HEK293 (cell line): ENCODE measurements at regions not wholly inside any gene's neighbourhood (a gene's known extent, or its start where the extent isn't known, plus 50 kb on each side); places are given as distances from the start of the nearest gene placed in this dataset.

ENCODE experiments used
- CTCF ChIA-PET: fragments of 350-600 bp; formaldehyde crosslinking; extraction: SDS; loops from one replicate; lab custom pipeline; 2021; ENCODE audit warnings: antibody characterized with exemption; lab: Yijun Ruan, JAX
- POLR2A ChIA-PET: fragments of 300-600 bp; formaldehyde crosslinking; extraction: SDS; loops from one replicate; lab custom pipeline; 2020; ENCODE audit warnings: antibody characterized with exemption, inconsistent platforms; lab: Yijun Ruan, JAX
- H3K27ac ChIP-seq: fragments of 200-500 bp; sonication (Bioruptor generic); 2 replicates; pipeline ENCODE4 v1.5.1; 2014; ENCODE audit warnings: low read depth, low read length, control low read depth, inconsistent platforms; ENCODE audit errors: extremely low read depth
- H3K36me3 ChIP-seq, 2 experiments: fragments of 200-500 bp in 1 of 2; sonication (Bioruptor generic) in 1 of 2; 1 replicate in 1 of 2; 2 replicates in 1 of 2; pipeline ENCODE4 v1.5.1; 2014 to 2017; ENCODE audit warnings: inconsistent platforms in 2 of 2, low read length in 2 of 2; ENCODE audit not compliant: control insufficient read depth in 2 of 2, insufficient read depth in 1 of 2
- H3K4me1 ChIP-seq: fragments of 200-500 bp; sonication (Bioruptor generic); 2 replicates; pipeline ENCODE4 v1.5.1; 2014; ENCODE audit warnings: mild to moderate bottlenecking, low read length, inconsistent platforms; ENCODE audit not compliant: control insufficient read depth, insufficient read depth
- H3K4me3 ChIP-seq: 2 replicates; pipeline ENCODE4 v1.5.1; 2011; ENCODE audit warnings: low read depth, mild to moderate bottlenecking, control low read depth, low read length, moderate library complexity
- H3K9me3 ChIP-seq: fragments of 200-500 bp; sonication (Bioruptor generic); 2 replicates; pipeline ENCODE4 v1.5.1; 2014; ENCODE audit warnings: low read depth, low read length, inconsistent platforms; ENCODE audit not compliant: control insufficient read depth, insufficient read depth
- BCL11B ChIP-seq: fragments of 450-650 bp; formaldehyde crosslinking; IDR thresholded peaks from 2 replicates; pipeline ENCODE4 v1.5.1; 2016; ENCODE audit warnings: low read depth, missing biosample characterization, missing genetic modification characterization
- EGR2 ChIP-seq: fragments of 450-650 bp; formaldehyde crosslinking; IDR thresholded peaks from 2 replicates; pipeline ENCODE4 v1.5.1; 2016; ENCODE audit warnings: low read depth, missing biosample characterization, missing genetic modification characterization
- FEZF1 ChIP-seq: fragments of 450-650 bp; formaldehyde crosslinking; IDR thresholded peaks from 2 replicates; pipeline ENCODE4 v1.5.1; 2016; ENCODE audit warnings: missing biosample characterization, missing genetic modification characterization
- GLIS2 ChIP-seq: fragments of 450-650 bp; formaldehyde crosslinking; IDR thresholded peaks from 2 replicates; pipeline ENCODE4 v1.5.1; 2016; ENCODE audit warnings: missing biosample characterization, missing genetic modification characterization
- HOXC10 ChIP-seq: sonication (generic); formaldehyde crosslinking; IDR thresholded peaks from 2 replicates; pipeline ENCODE4 v1.8.1; 2023; ENCODE audit warnings: mild to moderate bottlenecking, missing genetic modification reagents
- MZF1 ChIP-seq: fragments of 450-650 bp; formaldehyde crosslinking; IDR thresholded peaks from 2 replicates; pipeline ENCODE4 v1.5.1; 2017; ENCODE audit warnings: missing biosample characterization, missing genetic modification characterization, borderline replicate concordance
- SP2 ChIP-seq: fragments of 450-650 bp; formaldehyde crosslinking; IDR thresholded peaks from 2 replicates; pipeline ENCODE4 v1.5.1; 2016; ENCODE audit warnings: missing biosample characterization, missing genetic modification characterization
- SP3 ChIP-seq: fragments of 450-650 bp; formaldehyde crosslinking; IDR thresholded peaks from 2 replicates; pipeline ENCODE4 v1.5.1; 2016; ENCODE audit warnings: missing biosample characterization, missing genetic modification characterization
- TRIM28 ChIP-seq: IDR thresholded peaks from 2 replicates; pipeline ENCODE4 v1.6.1; 2011; ENCODE audit warnings: low read length, control low read depth, borderline replicate concordance
- ZBTB48 ChIP-seq: fragments of 450-650 bp; formaldehyde crosslinking; IDR thresholded peaks from 2 replicates; pipeline ENCODE4 v1.5.1; 2016; ENCODE audit warnings: missing biosample characterization, missing genetic modification characterization
- ZEB2 ChIP-seq: fragments of 450-650 bp; formaldehyde crosslinking; IDR thresholded peaks from 2 replicates; pipeline ENCODE4 v1.5.1; 2016; ENCODE audit warnings: missing biosample characterization, missing genetic modification characterization
- ZFP37 ChIP-seq: fragments of 450-650 bp; formaldehyde crosslinking; IDR thresholded peaks from 2 replicates; pipeline ENCODE4 v1.5.1; 2016; ENCODE audit warnings: missing biosample characterization, missing genetic modification characterization
- ZNF114 ChIP-seq: fragments of 450-650 bp; formaldehyde crosslinking; IDR thresholded peaks from 2 replicates; pipeline ENCODE4 v1.5.0; 2017; ENCODE audit warnings: missing biosample characterization, missing genetic modification characterization
- ZNF121 ChIP-seq: fragments of 450-650 bp; formaldehyde crosslinking; IDR thresholded peaks from 2 replicates; pipeline ENCODE4 v1.5.1; 2016; ENCODE audit warnings: missing biosample characterization, missing genetic modification characterization
- ZNF2 ChIP-seq: fragments of 450-650 bp; formaldehyde crosslinking; IDR thresholded peaks from 2 replicates; pipeline ENCODE4 v1.5.1; 2016; ENCODE audit warnings: missing biosample characterization, missing genetic modification characterization
- ZNF202 ChIP-seq: fragments of 450-650 bp; formaldehyde crosslinking; IDR thresholded peaks from 2 replicates; pipeline ENCODE4 v1.5.1; 2016; ENCODE audit warnings: missing biosample characterization, missing genetic modification characterization, borderline replicate concordance
- ZNF221 ChIP-seq: fragments of 450-650 bp; formaldehyde crosslinking; IDR thresholded peaks from 2 replicates; pipeline ENCODE4 v1.5.1; 2017; ENCODE audit warnings: missing biosample characterization, missing genetic modification characterization, borderline replicate concordance
- ZNF223 ChIP-seq: fragments of 450-650 bp; formaldehyde crosslinking; IDR thresholded peaks from 2 replicates; pipeline ENCODE4 v1.5.1; 2016; ENCODE audit warnings: missing biosample characterization, missing genetic modification characterization
- ZNF423 ChIP-seq: fragments of 450-650 bp; formaldehyde crosslinking; IDR thresholded peaks from 2 replicates; pipeline ENCODE4 v1.5.1; 2016; ENCODE audit warnings: missing biosample characterization, missing genetic modification characterization
- ZNF660 ChIP-seq: fragments of 450-650 bp; IDR thresholded peaks from 2 replicates; pipeline ENCODE4 v1.5.1; 2018; ENCODE audit warnings: missing biosample characterization, mild to moderate bottlenecking, missing genetic modification characterization
- ZNF785 ChIP-seq: fragments of 450-650 bp; formaldehyde crosslinking; IDR thresholded peaks from 2 replicates; pipeline ENCODE4 v1.5.1; 2016; ENCODE audit warnings: missing biosample characterization, missing genetic modification characterization
- ZNF830 ChIP-seq: fragments of 450-650 bp; IDR thresholded peaks from 2 replicates; pipeline ENCODE4 v1.5.0; 2018; ENCODE audit warnings: missing biosample characterization, missing genetic modification characterization, low read depth, mild to moderate bottlenecking, moderate library complexity
- ZXDB ChIP-seq: fragments of 450-650 bp; formaldehyde crosslinking; IDR thresholded peaks from 2 replicates; pipeline ENCODE4 v1.5.1; 2016; ENCODE audit warnings: missing biosample characterization, missing genetic modification characterization
- TF ChIP-seq, protein P1 (sequence below): fragments of 450-650 bp; formaldehyde crosslinking; IDR thresholded peaks from 2 replicates; pipeline ENCODE4 v1.5.1; 2017; ENCODE audit warnings: missing biosample characterization, mild to moderate bottlenecking, missing genetic modification characterization, moderate library complexity
- TF ChIP-seq, protein P2 (sequence below): fragments of 450-650 bp; formaldehyde crosslinking; IDR thresholded peaks from 2 replicates; pipeline ENCODE4 v1.5.1; 2016; ENCODE audit warnings: missing biosample characterization, missing genetic modification characterization
- TF ChIP-seq, protein P3 (sequence below): fragments of 450-650 bp; formaldehyde crosslinking; IDR thresholded peaks from 2 replicates; pipeline ENCODE4 v1.5.1; 2017; ENCODE audit warnings: missing biosample characterization, missing genetic modification characterization
- TF ChIP-seq, protein P4 (sequence below): fragments of 450-650 bp; formaldehyde crosslinking; IDR thresholded peaks from 2 replicates; pipeline ENCODE4 v1.5.0; 2017; ENCODE audit warnings: missing biosample characterization, missing genetic modification characterization, borderline replicate concordance

DNA sequence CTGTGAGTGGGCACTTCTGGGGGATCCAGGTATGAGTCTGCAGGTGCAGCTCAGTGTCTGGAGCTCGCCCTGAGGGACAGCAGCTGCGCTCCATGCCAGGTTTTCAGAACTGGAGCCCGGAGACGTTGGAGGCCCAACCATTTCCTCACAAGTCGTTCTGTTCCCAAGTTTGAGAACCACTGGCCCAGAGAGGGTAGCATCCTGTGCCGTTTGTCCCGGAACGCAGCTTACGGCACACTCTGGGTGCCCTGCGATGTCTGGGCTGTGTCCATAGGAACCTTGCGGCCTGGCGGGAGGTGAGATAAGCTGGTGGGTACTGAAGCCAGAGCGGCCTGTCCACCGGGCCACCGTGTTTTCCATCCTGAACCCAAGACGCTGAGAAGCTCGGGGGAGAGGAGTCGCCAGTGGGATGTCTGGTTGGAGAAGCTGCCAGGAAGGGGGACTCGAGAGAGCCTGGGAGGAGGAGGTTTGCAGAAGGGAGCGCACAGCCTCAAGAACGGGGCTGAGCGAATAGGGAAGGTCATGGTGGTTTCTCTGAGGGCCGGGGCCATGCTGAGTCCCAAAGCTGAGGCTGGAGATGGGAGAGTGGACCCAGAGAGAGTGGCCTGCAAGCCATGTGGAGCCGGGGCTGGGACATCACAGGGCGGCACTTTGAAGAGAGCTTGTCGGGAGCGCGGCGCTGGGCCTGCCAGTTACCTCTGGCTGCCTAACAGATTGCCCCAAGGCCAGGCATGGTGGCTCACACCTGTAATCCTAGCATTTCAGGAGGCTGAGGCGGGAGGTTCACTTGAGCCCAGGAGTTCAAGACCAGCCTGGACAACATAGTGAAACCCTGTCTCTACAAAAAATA, 211.0 kb upstream of the GSE1 start:
- POLR2A ChIA-PET: interaction anchor here (1.3 kb wide), 1 partner anchor 11 kb away, joined by 7 read pairs; no protein-coding TSS in a partner anchor
- Histone ChIP-seq H3K9me3 (no peaks in the 10 kb centered on the region), H3K4me1 (peaks cover 7% of the 10 kb centered on the region), H3K27ac (no peak overlapping the region), H3K36me3 (no peaks in the 10 kb centered on the region), H3K4me3 (no peak overlapping the region)
- no peak for TF ChIP-seq ZXDB (tag by site-specific recombination)
- TF ChIP-seq HOXC10 (CRISPR knock-in tag): no peak
- TF ChIP-seq SP2 (tag by site-specific recombination): no peak
- TF ChIP-seq MZF1 (tag by site-specific recombination): no peak
- TF ChIP-seq ZNF830 (tag by site-specific recombination): no peak
- TF ChIP-seq SP3 (tag by site-specific recombination): no peak
- TF ChIP-seq ZNF121: no peak
- TF ChIP-seq GLIS2 (tag by site-specific recombination): no peak
- no peak for TF ChIP-seq ZNF2 (tag by site-specific recombination)
- TF ChIP-seq ZFP37 (tag by site-specific recombination): no peak
- no peak for TF ChIP-seq ZNF114 (tag by site-specific recombination)
- no peak for TF ChIP-seq ZNF223 (tag by site-specific recombination)
- TF ChIP-seq, protein P1, sequence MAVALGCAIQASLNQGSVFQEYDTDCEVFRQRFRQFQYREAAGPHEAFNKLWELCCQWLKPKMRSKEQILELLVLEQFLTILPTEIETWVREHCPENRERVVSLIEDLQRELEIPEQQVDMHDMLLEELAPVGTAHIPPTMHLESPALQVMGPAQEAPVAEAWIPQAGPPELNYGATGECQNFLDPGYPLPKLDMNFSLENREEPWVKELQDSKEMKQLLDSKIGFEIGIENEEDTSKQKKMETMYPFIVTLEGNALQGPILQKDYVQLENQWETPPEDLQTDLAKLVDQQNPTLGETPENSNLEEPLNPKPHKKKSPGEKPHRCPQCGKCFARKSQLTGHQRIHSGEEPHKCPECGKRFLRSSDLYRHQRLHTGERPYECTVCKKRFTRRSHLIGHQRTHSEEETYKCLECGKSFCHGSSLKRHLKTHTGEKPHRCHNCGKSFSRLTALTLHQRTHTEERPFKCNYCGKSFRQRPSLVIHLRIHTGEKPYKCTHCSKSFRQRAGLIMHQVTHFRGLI (tag by site-specific recombination): no peak
- CTCF ChIA-PET: interaction anchor here (0.7 to 2.0 kb wide), 12 partner anchors 7 to 599 kb away, joined by 3 to 13 read pairs (median 4); no protein-coding TSS in a partner anchor

DNA sequence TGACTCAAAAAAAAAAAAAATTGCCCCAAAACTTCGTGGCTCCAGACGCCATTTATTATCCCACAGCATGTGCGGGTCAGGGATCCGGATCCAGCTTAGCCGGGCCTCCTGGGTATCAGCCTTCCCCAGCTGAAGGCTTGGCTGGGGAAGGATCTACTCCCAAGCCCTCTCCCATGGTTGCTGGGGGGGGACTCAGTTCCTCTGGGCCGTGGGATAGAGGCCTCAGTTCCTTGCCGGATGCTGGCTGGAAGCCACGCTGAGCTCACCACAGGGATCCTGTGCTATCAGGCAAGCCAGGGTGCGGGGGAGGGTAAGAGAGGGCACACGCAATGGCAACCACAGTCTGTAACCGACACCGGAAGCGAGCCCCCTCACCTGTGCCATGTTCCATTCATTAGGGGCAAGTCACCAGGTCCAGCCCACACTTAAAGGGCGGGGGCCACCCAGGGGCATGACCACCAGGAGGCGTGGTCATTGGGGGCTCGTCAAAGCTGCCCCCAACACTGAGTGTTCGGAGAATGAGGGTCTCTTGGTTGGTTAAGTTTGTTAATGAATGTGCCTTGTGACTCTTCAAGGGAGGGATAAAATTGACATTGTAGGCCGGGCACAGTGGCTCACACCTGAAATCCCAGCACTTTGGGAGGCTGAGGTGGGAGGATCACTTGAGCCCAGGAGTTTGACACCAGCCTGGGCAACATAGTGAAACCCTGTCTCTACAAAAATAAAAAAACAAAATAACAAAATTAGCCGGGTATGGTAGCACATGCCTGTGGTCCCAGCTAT, 210.0 kb upstream of the GSE1 start:
- Histone ChIP-seq H3K4me1 (peaks cover 5% of the 10 kb centered on the region), H3K36me3 (no peaks in the 10 kb centered on the region), H3K4me3 (no peak overlapping the region), H3K27ac (no peak overlapping the region), H3K9me3 (no peaks in the 10 kb centered on the region)
- CTCF ChIA-PET: interaction anchor here (0.6 to 2.0 kb wide), 11 partner anchors 8 to 598 kb away, joined by 3 to 13 read pairs (median 5); no protein-coding TSS in a partner anchor
- POLR2A ChIA-PET: interaction anchor here (1.3 kb wide), 1 partner anchor 12 kb away, joined by 7 read pairs; no protein-coding TSS in a partner anchor
- TF ChIP-seq ZFP37 (tag by site-specific recombination) (no peak), ZNF660 (tag by site-specific recombination) (no peak), ZNF221 (no peak), TRIM28 (no peak), ZEB2 (tag by site-specific recombination) (peak; percentile 54; the same call in 1 of the 2 replicates), ZNF785 (tag by site-specific recombination) (no peak), ZNF202 (no peak), BCL11B (tag by site-specific recombination) (no peak), GLIS2 (tag by site-specific recombination) (peak; percentile 48; the same call in 1 of the 2 replicates), MZF1 (tag by site-specific recombination) (no peak), ZNF423 (tag by site-specific recombination) (peak; percentile 62; the same call in 1 of the 2 replicates), FEZF1 (no peak), EGR2 (tag by site-specific recombination) (peak; percentile 62), ZBTB48 (tag by site-specific recombination) (no peak; the same call in 1 of the 2 replicates)
- TF ChIP-seq, protein P2, sequence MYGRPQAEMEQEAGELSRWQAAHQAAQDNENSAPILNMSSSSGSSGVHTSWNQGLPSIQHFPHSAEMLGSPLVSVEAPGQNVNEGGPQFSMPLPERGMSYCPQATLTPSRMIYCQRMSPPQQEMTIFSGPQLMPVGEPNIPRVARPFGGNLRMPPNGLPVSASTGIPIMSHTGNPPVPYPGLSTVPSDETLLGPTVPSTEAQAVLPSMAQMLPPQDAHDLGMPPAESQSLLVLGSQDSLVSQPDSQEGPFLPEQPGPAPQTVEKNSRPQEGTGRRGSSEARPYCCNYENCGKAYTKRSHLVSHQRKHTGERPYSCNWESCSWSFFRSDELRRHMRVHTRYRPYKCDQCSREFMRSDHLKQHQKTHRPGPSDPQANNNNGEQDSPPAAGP (tag by site-specific recombination): no peak
- TF ChIP-seq, protein P3, sequence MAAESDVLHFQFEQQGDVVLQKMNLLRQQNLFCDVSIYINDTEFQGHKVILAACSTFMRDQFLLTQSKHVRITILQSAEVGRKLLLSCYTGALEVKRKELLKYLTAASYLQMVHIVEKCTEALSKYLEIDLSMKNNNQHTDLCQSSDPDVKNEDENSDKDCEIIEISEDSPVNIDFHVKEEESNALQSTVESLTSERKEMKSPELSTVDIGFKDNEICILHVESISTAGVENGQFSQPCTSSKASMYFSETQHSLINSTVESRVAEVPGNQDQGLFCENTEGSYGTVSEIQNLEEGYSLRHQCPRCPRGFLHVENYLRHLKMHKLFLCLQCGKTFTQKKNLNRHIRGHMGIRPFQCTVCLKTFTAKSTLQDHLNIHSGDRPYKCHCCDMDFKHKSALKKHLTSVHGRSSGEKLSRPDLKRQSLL (tag by site-specific recombination): no peak
- TF ChIP-seq, protein P4, sequence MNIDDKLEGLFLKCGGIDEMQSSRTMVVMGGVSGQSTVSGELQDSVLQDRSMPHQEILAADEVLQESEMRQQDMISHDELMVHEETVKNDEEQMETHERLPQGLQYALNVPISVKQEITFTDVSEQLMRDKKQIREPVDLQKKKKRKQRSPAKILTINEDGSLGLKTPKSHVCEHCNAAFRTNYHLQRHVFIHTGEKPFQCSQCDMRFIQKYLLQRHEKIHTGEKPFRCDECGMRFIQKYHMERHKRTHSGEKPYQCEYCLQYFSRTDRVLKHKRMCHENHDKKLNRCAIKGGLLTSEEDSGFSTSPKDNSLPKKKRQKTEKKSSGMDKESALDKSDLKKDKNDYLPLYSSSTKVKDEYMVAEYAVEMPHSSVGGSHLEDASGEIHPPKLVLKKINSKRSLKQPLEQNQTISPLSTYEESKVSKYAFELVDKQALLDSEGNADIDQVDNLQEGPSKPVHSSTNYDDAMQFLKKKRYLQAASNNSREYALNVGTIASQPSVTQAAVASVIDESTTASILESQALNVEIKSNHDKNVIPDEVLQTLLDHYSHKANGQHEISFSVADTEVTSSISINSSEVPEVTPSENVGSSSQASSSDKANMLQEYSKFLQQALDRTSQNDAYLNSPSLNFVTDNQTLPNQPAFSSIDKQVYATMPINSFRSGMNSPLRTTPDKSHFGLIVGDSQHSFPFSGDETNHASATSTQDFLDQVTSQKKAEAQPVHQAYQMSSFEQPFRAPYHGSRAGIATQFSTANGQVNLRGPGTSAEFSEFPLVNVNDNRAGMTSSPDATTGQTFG (tag by site-specific recombination): no peak
